Tibial nerve (tissue), 4 donors: ENCODE measurements at regions not wholly inside any gene's neighbourhood (a gene's known extent, or its start where the extent isn't known, plus 50 kb on each side); places are given as distances from the start of the nearest gene placed in this dataset.

Experiments
- DNase-seq, 2 donors: peaks; one replicate each; pipeline ENCODE4 v3.0.0-alpha.2; 2019; ENCODE audit warnings: low spot score in 2 of 2
- H3K27ac ChIP-seq, 4 donors: fragments of 200-600 bp; sonication (generic) in 3 of 4; one replicate each; pipeline ENCODE4 v1.5.1; 2017 to 2019; ENCODE audit warnings: mild to moderate bottlenecking in 1 of 4
- H3K27me3 ChIP-seq, 2 donors: fragments of 200-600 bp; sonication (generic) in 1 of 2; one replicate each; pipeline versions ENCODE4 v1.5.1 to v1.6.0; 2017 to 2019
- H3K36me3 ChIP-seq, 3 donors: fragments of 200-600 bp; sonication (generic); one replicate each; pipeline ENCODE4 v1.5.1; 2018 to 2019
- H3K4me1 ChIP-seq, 4 donors: fragments of 200-600 bp; sonication (generic) in 3 of 4; one replicate each; pipeline ENCODE4 v1.5.1; 2017 to 2019
- H3K4me3 ChIP-seq, 4 donors: fragments of 200-600 bp; sonication (generic) in 3 of 4; one replicate each; pipeline ENCODE4 v1.5.1; 2017 to 2019; ENCODE audit warnings: mild to moderate bottlenecking in 1 of 4, moderate library complexity in 1 of 4
- H3K9me3 ChIP-seq, 4 donors: fragments of 200-600 bp; sonication (generic) in 3 of 4; one replicate each; pipeline ENCODE4 v1.5.1; 2017 to 2019
- EP300 ChIP-seq, 2 donors: sonication (generic); formaldehyde crosslinking; IDR thresholded peaks; one replicate each; pipeline ENCODE4 v1.6.1; 2017; ENCODE audit warnings: antibody characterized with exemption in 2 of 2, mild to moderate bottlenecking in 1 of 2
- POLR2A ChIP-seq, 2 donors: fragments of 450-650 bp; IDR thresholded peaks; one replicate each; pipeline ENCODE4 v1.6.1; 2017; ENCODE audit warnings: antibody characterized with exemption in 2 of 2, mild to moderate bottlenecking in 2 of 2, moderate library complexity in 2 of 2
- WGBS, 2 donors: methylation state at CpG; one replicate each; pipeline ENCODE4 v1.1.5; 2018; 5-methylcytosine and 5-hydroxymethylcytosine counted together
- TF ChIP-seq, protein P1 (sequence below), 5 experiments: fragments of 200-600 bp in 3 of 5; fragments of 450-650 bp in 2 of 5; sonication (generic) in 3 of 5; IDR thresholded peaks; one replicate each; pipeline ENCODE4 v1.5.1; 2016 to 2019; ENCODE audit warnings: antibody characterized with exemption in 5 of 5, mild to moderate bottlenecking in 3 of 5, moderate library complexity in 2 of 5

GRCh38 chr16:8236816-8237215, 353.5 kb downstream of the TMEM114 start:
- TF ChIP-seq EP300 (IDR thresholded peaks at IDR 0.05) (no peak), POLR2A (IDR thresholded peaks at IDR 0.05) (no peak)
- TF ChIP-seq, protein P1, sequence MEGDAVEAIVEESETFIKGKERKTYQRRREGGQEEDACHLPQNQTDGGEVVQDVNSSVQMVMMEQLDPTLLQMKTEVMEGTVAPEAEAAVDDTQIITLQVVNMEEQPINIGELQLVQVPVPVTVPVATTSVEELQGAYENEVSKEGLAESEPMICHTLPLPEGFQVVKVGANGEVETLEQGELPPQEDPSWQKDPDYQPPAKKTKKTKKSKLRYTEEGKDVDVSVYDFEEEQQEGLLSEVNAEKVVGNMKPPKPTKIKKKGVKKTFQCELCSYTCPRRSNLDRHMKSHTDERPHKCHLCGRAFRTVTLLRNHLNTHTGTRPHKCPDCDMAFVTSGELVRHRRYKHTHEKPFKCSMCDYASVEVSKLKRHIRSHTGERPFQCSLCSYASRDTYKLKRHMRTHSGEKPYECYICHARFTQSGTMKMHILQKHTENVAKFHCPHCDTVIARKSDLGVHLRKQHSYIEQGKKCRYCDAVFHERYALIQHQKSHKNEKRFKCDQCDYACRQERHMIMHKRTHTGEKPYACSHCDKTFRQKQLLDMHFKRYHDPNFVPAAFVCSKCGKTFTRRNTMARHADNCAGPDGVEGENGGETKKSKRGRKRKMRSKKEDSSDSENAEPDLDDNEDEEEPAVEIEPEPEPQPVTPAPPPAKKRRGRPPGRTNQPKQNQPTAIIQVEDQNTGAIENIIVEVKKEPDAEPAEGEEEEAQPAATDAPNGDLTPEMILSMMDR (IDR thresholded peaks at IDR 0.05): no peak
- Histone ChIP-seq H3K27me3 (no peaks in the 10 kb centered on the region), H3K4me1 (no peaks in the 10 kb centered on the region), H3K27ac (no peak overlapping the region), H3K4me3 (no peak overlapping the region), H3K36me3 (no peaks in the 10 kb centered on the region), H3K9me3 (peaks cover 0 to 7% (median 0%) of the 10 kb centered on the region in 4 donors)
- 79 to 81% methylated on average over 4 of the region's 4 CpGs for WGBS, 2 donors
- DNase-seq: no peak

- H3K4me1 ChIP-seq: no peaks in the 10 kb centered on the region
Observed at GRCh38 chr16:8230497-8230896, 359.8 kb downstream of the TMEM114 start.

DNA sequence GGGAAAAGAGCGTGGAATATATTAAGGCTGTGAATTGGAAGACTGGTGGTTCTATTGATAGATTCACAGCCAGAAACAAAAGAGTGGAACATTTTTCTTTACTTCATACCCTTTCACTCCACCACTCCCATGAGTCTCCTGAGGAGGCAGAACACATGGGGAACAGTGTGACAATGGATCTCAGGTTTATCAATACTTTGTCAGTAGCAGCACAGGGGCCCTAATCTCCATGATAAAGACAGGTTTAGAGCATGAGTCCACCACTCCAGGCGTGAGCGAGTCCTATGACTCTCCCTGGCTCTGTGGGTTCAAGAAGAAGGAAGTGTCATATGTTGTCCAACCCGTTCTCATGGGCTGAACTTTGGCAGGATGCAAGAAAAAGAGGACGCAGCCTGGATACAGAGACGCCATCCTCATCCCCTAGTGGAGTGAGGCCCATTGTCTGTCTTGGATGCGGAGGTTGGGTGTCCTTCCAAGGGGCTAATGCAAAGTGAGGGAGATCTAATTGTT, 361.2 kb downstream of the TMEM114 start:
- no peaks in the 10 kb centered on the region for H3K4me1 ChIP-seq
- TF ChIP-seq EP300 (IDR thresholded peaks at IDR 0.05) (no peak), POLR2A (IDR thresholded peaks at IDR 0.05) (no peak)
- TF ChIP-seq, protein P1 (IDR thresholded peaks at IDR 0.05): no peak
- H3K36me3 ChIP-seq: no peaks in the 10 kb centered on the region
- no peak for DNase-seq
- no peaks in the 10 kb centered on the region for H3K27me3 ChIP-seq
- no peak overlapping the region for H3K27ac ChIP-seq
- peaks cover 0 to 4% (median 0%) of the 10 kb centered on the region in 4 donors for H3K9me3 ChIP-seq
- WGBS, 2 donors: 71 to 81% methylated on average over 7 of the region's 7 CpGs
- no peak overlapping the region for H3K4me3 ChIP-seq

More at GRCh38 chr16:8230497-8230896, 359.8 kb downstream of the TMEM114 start:
- WGBS, 2 donors: 56 to 61% methylated on average over 4 of the region's 4 CpGs
- peaks cover 0 to 4% (median 0%) of the 10 kb centered on the region in 4 donors for H3K9me3 ChIP-seq
- no peak overlapping the region for H3K4me3 ChIP-seq
- no peaks in the 10 kb centered on the region for H3K27me3 ChIP-seq
- TF ChIP-seq, protein P1 (IDR thresholded peaks at IDR 0.05): no peak
- TF ChIP-seq POLR2A (IDR thresholded peaks at IDR 0.05) (no peak), EP300 (IDR thresholded peaks at IDR 0.05) (no peak)
- DNase-seq: no peak
- H3K27ac ChIP-seq: no peak overlapping the region
- no peaks in the 10 kb centered on the region for H3K36me3 ChIP-seq

DNA sequence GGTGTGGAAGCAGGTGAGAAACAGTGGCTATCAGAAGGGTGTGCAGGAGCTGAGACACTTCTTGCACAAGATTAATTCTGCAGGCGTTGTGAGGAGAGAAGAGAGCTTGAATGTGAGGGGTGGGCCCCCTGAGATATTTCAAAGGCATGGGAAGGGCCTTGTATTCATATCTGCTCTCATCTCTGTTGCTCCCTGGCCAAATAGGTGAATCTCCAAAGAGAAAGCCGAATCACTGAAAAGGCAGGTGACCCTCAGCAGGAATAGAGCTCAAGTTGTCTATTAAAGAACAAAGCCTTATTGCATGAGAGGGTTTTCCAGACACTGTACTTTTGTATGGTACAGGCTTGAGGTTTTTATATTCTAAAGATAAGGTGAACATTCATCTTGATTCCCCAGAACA, 373.1 kb downstream of the TMEM114 start:
- Histone ChIP-seq H3K27me3 (no peaks in the 10 kb centered on the region), H3K9me3 (peaks cover 0 to 3% (median 0%) of the 10 kb centered on the region in 4 donors), H3K4me3 (no peak overlapping the region), H3K4me1 (no peaks in the 10 kb centered on the region), H3K36me3 (no peaks in the 10 kb centered on the region), H3K27ac (no peak overlapping the region)
- no peak for DNase-seq
- WGBS, 2 donors: 66 to 72% methylated on average over 2 of the region's 2 CpGs
- TF ChIP-seq POLR2A (IDR thresholded peaks at IDR 0.05) (no peak), EP300 (IDR thresholded peaks at IDR 0.05) (no peak)
- TF ChIP-seq, protein P1 (IDR thresholded peaks at IDR 0.05): no peak

GRCh38 chr16:8204769-8205168, 385.5 kb downstream of the TMEM114 start:
- Histone ChIP-seq H3K27me3 (no peaks in the 10 kb centered on the region), H3K36me3 (no peaks in the 10 kb centered on the region), H3K27ac (no peak overlapping the region), H3K4me1 (no peaks in the 10 kb centered on the region), H3K4me3 (no peak overlapping the region), H3K9me3 (peaks cover 0 to 15% (median 0%) of the 10 kb centered on the region in 4 donors)
- TF ChIP-seq POLR2A (IDR thresholded peaks at IDR 0.05): no peak
- no peak for TF ChIP-seq EP300 (IDR thresholded peaks at IDR 0.05)
- TF ChIP-seq, protein P1 (IDR thresholded peaks at IDR 0.05): no peak
- 83 to 94% methylated on average over 1 of the region's 1 CpG for WGBS, 2 donors
- no peak for DNase-seq
